Gastrocnemius medialis (tissue), 4 donors: ENCODE measurements at regions not wholly inside any gene's neighbourhood (a gene's known extent, or its start where the extent isn't known, plus 50 kb on each side); places are given as distances from the start of the nearest gene placed in this dataset.

ENCODE experiments used
- POLR2A ChIP-seq, 2 donors: fragments of 450-650 bp; IDR thresholded peaks; one replicate each; pipeline ENCODE4 v1.6.1; 2017; ENCODE audit warnings: antibody characterized with exemption in 2 of 2, mild to moderate bottlenecking in 2 of 2, moderate library complexity in 2 of 2
- TF ChIP-seq, protein P1 (sequence below), 5 experiments: fragments of 450-650 bp in 3 of 5; fragments of 200-600 bp in 2 of 5; sonication (generic) in 2 of 5; IDR thresholded peaks in 4 of 5; conservative IDR thresholded peaks in 1 of 5; 1 replicate in 4 of 5; 2 replicates in 1 of 5; pipeline ENCODE4 v1.5.1; 2016 to 2019; ENCODE audit warnings: antibody characterized with exemption in 5 of 5, mild to moderate bottlenecking in 3 of 5, moderate library complexity in 3 of 5

DNA sequence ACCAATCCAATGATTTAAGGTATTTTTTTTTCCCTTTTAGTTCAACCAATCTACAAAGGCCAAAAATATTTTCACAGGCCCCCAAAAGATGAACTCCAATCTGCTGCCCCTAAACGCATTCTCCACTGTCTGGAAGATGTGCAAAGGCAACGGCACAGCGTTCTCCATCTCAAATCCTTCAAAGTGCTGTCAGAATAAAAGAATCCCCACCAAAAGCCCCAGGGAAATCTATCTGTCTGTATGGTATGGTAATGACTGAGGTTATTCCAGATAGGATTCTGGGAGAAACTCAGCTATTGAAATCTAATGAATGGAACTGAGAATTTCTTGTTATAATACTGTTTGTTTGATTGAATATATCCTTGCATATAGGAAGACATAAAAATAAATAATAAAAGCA, 217.8 kb upstream of the CCN2 start:
- TF ChIP-seq, protein P1, sequence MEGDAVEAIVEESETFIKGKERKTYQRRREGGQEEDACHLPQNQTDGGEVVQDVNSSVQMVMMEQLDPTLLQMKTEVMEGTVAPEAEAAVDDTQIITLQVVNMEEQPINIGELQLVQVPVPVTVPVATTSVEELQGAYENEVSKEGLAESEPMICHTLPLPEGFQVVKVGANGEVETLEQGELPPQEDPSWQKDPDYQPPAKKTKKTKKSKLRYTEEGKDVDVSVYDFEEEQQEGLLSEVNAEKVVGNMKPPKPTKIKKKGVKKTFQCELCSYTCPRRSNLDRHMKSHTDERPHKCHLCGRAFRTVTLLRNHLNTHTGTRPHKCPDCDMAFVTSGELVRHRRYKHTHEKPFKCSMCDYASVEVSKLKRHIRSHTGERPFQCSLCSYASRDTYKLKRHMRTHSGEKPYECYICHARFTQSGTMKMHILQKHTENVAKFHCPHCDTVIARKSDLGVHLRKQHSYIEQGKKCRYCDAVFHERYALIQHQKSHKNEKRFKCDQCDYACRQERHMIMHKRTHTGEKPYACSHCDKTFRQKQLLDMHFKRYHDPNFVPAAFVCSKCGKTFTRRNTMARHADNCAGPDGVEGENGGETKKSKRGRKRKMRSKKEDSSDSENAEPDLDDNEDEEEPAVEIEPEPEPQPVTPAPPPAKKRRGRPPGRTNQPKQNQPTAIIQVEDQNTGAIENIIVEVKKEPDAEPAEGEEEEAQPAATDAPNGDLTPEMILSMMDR (IDR thresholded peaks at IDR 0.05 in 4 of 5, conservative IDR thresholded peaks at IDR 0.05 in 1 of 5) = no peak
- no peak for TF ChIP-seq POLR2A (IDR thresholded peaks at IDR 0.05)
